IPS-NIHi7 (cell line): ENCODE measurements at regions not wholly inside any gene's neighbourhood (a gene's known extent, or its start where the extent isn't known, plus 50 kb on each side); places are given as distances from the start of the nearest gene placed in this dataset.
"Not testable (repeated sequence)": the region's sequence is repeated elsewhere in the genome, so short reads cannot be mapped to it uniquely, and the experiment has no call there.

ENCODE experiments used
- DNase-seq: peaks from one replicate; pipeline ENCODE4 v3.0.0; 2012; ENCODE audit warnings: mixed read lengths; ENCODE audit errors: extremely low spot score

DNA sequence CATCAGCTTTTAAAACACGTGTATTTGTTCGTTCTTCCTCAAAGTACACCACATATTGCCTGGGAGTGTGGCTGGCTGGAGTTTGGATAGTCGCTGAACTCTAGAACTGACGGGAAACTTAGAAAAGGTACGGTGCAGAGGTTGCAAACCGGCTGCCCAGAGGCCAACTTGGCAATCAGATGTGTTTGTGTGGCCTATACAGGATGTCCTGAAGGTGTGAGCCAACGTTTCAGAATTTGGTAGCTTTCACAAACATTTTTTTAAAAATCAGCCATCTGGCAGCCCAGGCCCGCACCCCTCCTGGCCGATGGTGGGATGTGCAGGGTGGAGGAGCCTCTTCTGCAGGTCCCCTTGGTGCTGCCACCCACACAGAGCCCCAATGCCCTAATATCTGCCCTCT lies 73.6 kb upstream of the SLC25A33 start:
- DNase-seq: no peak

DNA sequence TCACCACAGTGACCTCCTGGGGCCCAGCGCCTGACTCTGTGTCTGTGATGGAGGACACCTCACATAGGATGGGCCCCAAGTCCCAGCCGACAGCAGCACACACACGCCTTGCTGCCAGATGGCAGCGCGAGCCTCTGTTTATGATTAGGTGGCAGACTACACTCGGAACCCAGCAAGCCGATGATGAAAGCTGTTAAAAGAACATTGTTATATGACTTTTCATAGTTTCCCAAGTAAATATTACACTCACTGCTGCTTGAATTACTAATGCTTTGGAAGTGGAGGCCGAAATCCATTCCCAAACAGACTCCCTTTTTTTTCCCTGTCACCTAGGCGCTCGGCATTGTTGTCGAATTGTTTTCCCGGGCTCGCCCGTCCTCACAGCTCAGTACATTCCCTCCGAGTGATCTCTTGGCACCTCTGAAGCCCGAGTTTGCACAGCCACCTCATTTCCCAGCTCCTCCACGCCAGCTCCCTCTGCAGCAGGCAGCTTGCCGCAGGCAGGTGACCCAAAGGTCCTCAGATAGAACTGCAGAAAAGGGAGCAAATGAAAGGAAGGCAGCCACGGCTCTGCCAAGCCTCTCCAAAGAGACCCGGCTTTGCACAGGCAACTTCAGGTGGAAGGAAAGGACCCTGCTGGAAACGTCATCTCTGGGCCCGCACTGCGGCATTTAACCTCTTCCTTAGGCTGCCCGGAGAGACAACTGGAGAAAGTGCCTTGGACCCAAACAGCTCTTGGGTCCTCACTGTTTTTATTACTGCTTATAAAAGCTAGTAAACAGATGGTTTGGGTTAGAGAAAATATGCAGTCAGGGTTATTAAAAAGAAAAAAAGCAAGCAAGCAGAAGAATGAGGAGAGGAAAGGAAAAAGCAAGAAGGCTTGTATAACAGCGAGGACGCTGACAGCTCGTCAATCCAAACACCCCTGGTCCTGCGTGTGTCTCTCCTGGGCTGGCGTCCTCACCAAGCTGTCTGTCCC lies 72.2 kb upstream of the SLC25A33 start:
- DNase-seq: no peak

DNA sequence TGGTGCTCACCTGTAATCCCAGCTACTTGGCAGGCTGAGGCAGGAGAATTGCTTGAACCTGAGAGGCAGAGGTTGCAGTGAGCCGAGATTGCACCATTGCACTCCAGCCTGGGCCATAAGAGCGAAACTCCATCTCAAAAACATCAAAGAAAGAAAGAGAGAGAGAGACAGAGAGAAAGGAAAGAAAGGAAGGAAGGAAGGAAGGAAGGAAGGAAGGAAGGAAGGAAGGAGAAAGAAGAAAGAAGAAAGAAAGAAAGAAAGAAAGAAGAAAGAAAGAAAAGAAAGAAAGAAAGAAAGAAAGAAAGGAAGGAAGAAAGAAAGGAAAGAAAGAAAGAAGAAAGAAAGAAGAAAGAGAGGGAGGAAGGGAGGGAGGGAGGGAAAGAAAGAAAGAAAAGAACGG lies 69.4 kb upstream of the SLC25A33 start:
- not testable (repeated sequence) for DNase-seq

DNA sequence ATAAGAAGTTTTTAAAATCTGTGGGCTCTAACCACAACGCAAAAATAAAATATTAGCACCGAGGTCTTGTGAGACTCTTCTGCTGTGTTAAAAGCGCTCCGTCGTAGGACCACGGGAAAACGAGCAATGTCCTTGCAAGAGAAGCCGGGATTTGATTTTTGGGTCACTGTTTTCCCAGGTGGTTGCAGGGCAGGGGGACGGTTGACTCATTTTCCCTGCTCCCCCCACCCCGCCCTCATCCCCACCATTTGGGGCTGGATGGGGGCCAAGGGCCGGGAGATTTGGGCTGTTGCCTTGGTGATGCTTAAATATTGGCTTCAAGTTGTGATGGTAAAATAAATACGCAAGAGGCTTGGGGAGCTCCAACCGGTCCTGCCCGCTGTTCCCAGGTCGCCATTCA lies 67.6 kb upstream of the SLC25A33 start:
- DNase-seq: no peak

DNA sequence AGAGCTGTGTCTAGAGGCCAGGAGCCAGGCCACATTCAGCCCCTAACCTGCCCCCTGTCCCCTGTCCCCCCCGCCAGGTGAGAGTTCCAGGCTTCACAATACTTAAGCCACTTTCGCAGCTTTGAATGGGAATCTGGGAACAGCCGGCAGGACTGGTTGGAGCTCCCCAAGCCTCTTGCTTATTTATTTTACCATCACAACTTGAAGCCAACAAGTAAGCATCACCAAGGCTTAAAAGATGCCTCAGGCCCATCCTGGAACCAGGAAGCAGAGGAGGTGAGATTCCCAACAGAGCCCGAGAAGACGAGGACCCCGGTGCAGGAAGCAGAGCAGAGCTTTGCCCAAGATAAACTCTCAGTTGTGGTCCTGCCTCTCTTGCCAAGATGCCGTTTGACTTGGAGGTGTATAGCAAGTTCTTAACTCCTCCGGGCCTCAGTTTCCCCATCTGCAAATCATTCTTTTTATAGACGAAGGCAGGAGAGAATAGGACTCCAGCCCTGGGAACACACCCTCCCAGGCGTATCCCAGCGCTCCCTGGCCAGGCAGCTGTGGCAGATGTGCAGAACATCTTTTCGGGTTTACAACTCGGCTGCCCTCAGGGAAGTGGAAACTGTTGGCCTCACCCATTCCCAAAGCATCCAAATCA lies 66.8 kb upstream of the SLC25A33 start:
- DNase-seq: no peak

DNA sequence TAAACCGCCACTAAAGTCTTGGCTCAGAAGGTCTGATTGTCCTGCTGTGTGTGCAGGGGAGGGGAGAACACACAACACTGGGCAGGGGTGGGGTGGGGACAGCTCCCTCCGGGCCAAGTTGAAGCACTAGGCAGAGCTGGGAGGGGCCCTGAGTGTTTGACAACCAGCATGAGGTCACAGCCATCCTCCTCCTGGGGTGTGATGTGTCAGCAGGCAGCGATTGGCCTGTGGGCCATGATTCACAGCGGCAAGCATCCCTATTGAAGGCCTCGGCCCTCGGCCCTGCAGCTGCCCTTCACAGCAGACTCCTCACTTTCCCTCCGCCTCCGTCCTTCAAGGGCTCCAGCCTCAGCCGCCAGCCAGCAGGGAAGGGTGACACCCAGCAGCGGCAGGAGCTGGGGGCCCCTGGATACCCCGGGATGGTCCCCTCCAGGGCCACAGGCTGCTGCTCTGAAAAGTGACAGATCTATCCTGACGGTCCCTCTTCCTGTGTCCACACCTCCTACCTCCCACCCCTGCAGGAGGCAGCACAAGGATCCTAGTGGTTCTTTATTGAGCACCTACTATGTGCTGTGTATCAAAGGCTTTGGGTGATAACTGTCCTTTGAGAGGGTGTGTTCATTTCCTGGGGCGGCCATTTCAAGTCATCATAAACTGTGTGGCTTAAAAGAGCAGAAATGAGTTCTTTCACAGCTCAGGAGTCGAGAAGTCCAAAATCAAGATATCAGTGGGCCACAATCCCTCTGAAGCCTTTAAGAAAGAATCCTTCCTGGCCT lies 66.0 kb upstream of the SLC25A33 start:
- peak; percentile 89 for DNase-seq

DNA sequence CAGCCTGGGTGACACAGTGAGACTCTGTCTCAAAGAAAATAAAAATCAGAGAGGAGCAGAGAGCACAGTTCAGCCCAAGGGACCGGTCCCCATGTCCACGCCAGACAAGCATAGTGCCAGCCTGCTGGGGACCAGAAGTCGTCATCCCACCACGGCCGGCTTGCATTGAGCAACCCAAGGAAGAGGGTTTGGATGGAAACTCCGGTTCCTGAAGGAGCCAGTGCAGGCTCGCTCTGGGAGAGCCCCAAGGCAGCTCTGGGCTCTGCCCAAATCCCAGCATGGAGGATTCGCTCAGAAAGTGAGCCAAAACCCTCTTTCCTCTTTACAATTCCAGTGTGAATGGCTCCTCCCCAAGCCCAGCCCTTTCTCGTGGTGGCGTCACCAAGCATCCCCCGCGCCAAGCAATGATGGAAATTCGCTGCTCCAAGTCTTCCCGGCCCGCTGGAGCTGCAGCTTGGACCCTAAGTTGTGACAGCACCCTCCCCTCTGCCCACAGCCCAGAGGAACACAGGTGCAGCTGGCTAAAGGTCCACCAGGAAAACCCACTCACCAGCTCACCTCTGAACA lies 64.1 kb upstream of the SLC25A33 start:
- DNase-seq: peak; percentile 7

DNA sequence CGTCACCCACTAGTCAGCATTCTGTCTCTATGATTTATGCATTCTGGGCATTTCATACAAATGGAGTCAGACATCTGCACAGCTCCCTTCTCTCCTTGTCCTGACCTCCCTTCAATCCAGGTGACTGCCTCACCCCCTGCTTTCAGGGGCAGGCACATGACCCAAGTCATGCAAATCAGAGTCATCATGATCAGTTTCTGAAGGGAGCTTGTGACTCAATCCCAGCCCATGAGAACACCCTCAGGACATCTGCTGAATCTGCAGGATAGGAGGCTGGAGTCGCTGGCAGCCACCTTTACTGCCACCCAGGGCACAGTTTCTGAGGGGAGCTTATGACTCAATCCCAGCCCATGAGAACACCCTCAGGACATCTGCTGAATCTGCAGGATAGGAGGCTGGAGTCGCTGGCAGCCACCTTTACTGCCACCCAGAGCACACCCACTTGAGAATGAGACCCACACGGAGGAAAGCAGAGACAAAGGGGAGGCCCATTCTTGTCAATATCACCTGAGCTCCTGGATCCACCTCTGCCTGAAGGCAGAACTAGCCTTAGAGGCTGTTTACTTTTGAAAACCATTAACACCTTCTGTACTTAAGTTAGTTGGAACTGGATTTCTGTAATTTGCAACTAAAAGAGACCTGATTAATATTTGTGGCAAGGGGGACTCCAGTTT lies 62.3 kb upstream of the SLC25A33 start:
- DNase-seq: peak; percentile 10

DNA sequence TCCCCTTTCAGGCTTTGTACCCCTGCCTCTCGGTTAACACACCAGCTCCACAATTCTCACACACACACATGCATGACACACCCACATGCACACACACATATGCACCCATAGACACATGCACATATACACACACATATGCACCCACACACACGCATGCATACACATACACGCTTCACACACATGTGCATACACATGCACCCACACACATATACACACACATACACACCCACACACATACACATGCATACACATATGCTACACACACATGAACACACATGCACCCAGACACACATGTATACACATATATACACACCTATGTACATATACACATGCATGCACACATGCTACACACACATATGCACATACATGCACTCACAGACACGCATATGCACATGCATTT lies 61.7 kb upstream of the SLC25A33 start:
- no peak for DNase-seq

DNA sequence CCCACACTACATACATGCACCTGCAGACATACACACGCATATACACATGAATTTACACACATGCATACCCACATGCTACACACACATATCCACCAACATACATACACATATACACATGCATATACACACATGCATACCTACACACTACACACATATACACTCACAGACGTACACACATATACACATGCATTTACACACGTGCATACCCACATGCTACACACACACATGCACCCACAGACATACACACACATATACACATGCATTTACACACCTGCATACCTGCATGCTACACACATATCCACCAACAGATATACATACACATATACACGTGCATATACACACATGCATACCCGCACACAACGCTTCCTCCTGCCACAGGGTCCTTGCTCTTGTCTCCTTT lies 61.2 kb upstream of the SLC25A33 start:
- no peak for DNase-seq

DNA sequence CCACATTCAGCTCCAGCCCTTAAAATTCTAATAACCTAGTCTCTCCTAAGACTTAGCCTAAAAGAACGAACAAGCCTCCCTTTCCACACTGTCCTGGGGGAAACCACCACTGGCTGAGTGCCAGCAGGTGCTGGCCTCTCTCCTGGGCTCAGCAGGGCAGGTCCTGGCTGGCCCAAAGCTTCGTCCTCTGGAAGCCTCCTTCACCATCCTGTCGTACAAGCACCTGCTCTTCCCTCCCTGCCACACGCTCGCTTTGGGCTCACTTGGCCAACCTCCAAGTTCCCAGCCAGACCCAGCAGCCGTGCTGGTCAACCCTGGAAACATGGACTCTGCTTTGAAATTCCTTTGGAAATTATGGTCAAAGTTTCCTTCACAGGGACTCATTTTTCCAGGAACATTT lies 58.2 kb upstream of the SLC25A33 start:
- DNase-seq: peak; percentile 2

DNA sequence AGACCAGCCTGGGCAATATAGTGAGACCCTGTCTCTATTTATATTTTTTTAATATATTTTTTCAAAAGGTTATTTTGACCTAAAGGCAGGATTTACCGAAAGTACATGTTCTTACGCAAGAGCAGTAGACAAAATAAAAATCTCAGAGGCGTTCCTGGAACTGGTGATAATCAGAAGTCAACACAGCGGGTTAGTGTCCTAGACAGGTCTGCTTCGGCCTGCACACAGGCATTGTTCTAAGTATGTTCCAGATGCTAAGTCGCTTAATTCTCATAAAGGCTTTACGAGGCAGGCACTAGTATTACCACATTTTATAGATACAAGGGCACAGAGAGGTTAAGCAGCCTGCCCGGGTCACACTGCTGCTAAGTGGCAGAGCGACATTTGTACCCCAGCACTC lies 56.9 kb upstream of the SLC25A33 start:
- no peak for DNase-seq

DNA sequence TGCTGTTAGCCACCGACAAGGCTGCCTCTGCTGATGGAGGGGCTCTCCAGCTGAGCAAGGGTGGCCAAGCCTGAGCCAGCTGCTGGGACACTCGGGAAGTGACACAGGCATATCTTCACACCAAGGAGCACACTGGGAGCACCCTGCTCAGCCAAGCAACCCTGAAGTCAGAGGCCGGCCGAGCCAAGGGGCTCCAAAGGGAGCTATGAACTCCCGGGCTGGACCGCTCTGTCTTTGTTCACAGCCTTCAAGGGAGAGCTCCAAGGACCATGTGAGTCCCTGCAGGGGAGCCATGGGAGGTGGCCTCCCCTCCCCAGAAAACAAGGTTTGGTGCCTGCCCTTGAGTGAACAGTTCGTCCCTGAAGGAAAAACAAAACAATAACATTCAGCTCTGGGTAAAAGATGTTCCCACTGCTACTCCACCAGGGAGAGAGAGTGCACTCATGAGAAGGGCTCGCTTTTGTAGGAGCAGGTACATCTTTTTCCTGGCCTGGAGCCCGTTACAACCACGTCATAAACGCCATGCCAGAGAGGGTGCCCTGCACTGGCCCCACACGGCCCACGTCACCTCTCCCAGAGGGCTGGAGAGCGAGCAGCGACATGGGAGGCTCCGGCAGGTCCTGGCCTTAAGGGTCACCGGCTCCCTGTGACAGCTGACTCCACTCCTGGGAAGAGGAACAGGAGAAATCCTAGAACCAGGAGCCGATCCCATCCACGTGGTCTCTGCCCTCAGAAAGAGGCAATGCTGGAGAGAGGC lies 56.3 kb upstream of the SLC25A33 start:
- DNase-seq: no peak

DNA sequence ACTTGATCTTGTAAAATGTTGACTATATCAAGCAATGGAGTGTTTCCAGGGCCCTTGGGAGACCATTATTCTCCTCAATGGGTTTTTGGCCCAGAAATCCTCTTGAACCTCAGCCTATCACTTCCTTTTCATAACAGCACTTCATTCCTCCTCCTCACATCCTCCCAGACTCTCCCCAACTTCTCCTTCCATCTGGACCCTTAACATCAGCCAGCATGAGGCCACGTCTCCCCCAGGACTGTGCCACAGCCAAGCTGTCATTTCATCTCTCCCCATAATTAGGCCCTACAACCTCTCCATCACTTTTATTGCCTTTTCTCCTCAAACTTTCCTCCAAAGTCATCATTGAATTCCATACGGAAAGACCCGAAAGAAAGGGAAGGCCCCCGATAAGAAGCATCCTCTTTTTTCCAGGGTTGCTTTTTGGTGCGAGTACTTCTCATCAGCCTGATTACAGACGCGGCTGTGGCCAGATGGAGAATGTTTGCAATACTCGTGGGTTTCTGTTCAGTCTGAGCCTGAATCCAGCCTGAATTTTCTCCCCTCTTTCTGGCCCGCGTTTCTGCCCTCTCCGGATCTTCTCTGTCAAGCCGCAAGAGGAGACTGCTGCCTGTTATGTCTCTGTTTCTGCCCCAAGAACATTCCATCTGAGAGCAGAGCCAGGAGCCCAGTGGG lies 52.7 kb upstream of the SLC25A33 start:
- no peak for DNase-seq
